HepG2 (cell line): ENCODE measurements at regions not wholly inside any gene's neighbourhood (a gene's known extent, or its start where the extent isn't known, plus 50 kb on each side); places are given as distances from the start of the nearest gene placed in this dataset.

Source experiments
- ATAC-seq: fragments of 200-7000 bp; cut with Tn5 transposase; 3 replicates; pipeline ENCODE4 v1.9.1; 2020; ENCODE audit warnings: mild to moderate bottlenecking, moderate library complexity
- BruUV-seq: library from RNA; stranded (reverse); fragments of 400-500 nt; replicated peaks from 2 replicates; lab custom pipeline; 2021; lab: Mats Ljungman, UMichigan
- CTCF ChIA-PET: fragments of 300-600 bp; formaldehyde crosslinking; extraction: SDS; loops from one replicate; lab custom pipeline; 2021; ENCODE audit warnings: low total read pairs, inconsistent platforms, low intra/inter-chr PET ratio; lab: Yijun Ruan, JAX
- POLR2A ChIA-PET: fragments of 350-600 bp; sonication (Branson Sonifier 250); formaldehyde crosslinking; loops from one replicate; lab custom pipeline; 2020; ENCODE audit warnings: antibody characterized with exemption, inconsistent platforms; lab: Yijun Ruan, JAX
- DNase-seq: peaks from one replicate; pipeline ENCODE4 v3.0.0-alpha.2; 2015; ENCODE audit warnings: low spot score
- FAIRE-seq: peaks from 3 replicates; lab custom pipeline; 2011; peaks lifted over from hg19 to GRCh38; lab: Jason Lieb, UNC
- H2AFZ ChIP-seq: one replicate; pipeline ENCODE4 v1.6.1; 2011; ENCODE audit warnings: low read length, inconsistent platforms
- H3K27ac ChIP-seq: fragments of 300-600 bp; 3 replicates; pipeline ENCODE4 v1.8.0; 2011; ENCODE audit warnings: mixed run types, mild to moderate bottlenecking, mixed read lengths, low read length, inconsistent platforms; ENCODE audit not compliant: insufficient read depth; ENCODE audit errors: extremely low read length
- H3K27me3 ChIP-seq, 2 experiments: fragments of 200-600 bp in 1 of 2; 2 replicates in 1 of 2; 3 replicates in 1 of 2; pipeline versions ENCODE4 v1.6.0 to v1.8.0; 2011; ENCODE audit warnings: low read length in 2 of 2, mild to moderate bottlenecking in 2 of 2, moderate library complexity in 2 of 2, inconsistent platforms in 1 of 2; ENCODE audit not compliant: insufficient read depth in 2 of 2, control insufficient read depth in 1 of 2
- H3K36me3 ChIP-seq, 2 experiments: fragments of 200-600 bp in 1 of 2; replicated peaks in 1 of 2; 2 replicates in 1 of 2; 3 replicates in 1 of 2; pipeline versions ENCODE4 v1.5.1 to v1.8.0; 2011; ENCODE audit warnings: low read length in 2 of 2, inconsistent platforms in 1 of 2; ENCODE audit not compliant: insufficient read depth in 2 of 2, control insufficient read depth in 1 of 2
- H3K4me1 ChIP-seq: 2 replicates; pipeline ENCODE4 v1.5.1; 2012; ENCODE audit warnings: low read length, inconsistent platforms; ENCODE audit not compliant: insufficient read depth
- H3K4me2 ChIP-seq: 2 replicates; pipeline ENCODE4 v1.6.0; 2011; ENCODE audit warnings: low read depth, low read length, inconsistent platforms
- H3K4me3 ChIP-seq, 3 experiments: fragments of 200-600 bp in 1 of 3; sonication (generic), shearing (Covaris generic) in 1 of 3; replicated peaks in 1 of 3; 2 replicates each; pipeline ENCODE4 v1.5.1; 2011 to 2016; ENCODE audit warnings: low read length in 3 of 3, inconsistent platforms in 2 of 3, low read depth in 2 of 3, mild to moderate bottlenecking in 2 of 3, control low read depth in 1 of 3, mixed read lengths in 1 of 3; ENCODE audit not compliant: insufficient read depth in 1 of 3
- H3K79me2 ChIP-seq: one replicate; pipeline ENCODE4 v1.6.1; 2011; ENCODE audit warnings: low read length, inconsistent platforms; ENCODE audit not compliant: insufficient read depth
- H3K9ac ChIP-seq: 2 replicates; pipeline ENCODE4 v1.6.0; 2011; ENCODE audit warnings: mild to moderate bottlenecking, low read depth, low read length, inconsistent platforms; ENCODE audit not compliant: insufficient read depth
- H3K9me3 ChIP-seq: 2 replicates; pipeline ENCODE4 v1.5.1; 2012; ENCODE audit warnings: mild to moderate bottlenecking, low read length
- H4K20me1 ChIP-seq: 2 replicates; pipeline ENCODE4 v1.6.0; 2011; ENCODE audit warnings: inconsistent platforms, mild to moderate bottlenecking, low read length, moderate library complexity; ENCODE audit not compliant: insufficient read depth
- HNRNPLL ChIP-seq: fragments of 200-400 bp; formaldehyde crosslinking; IDR thresholded peaks from 2 replicates; pipeline ENCODE4 v1.6.1; 2017; ENCODE audit warnings: mild to moderate bottlenecking, low read depth, low read length; ENCODE audit not compliant: poor library complexity, severe bottlenecking
- JUND ChIP-seq: sonication (generic); formaldehyde crosslinking; IDR thresholded peaks from 2 replicates; pipeline ENCODE4 v1.8.0; 2022; ENCODE audit warnings: mild to moderate bottlenecking, missing genetic modification reagents
- ZC3H13 ChIP-seq: sonication (generic); formaldehyde crosslinking; IDR thresholded peaks from 2 replicates; pipeline ENCODE4 v1.8.1; 2023; ENCODE audit warnings: mild to moderate bottlenecking, missing genetic modification reagents, moderate library complexity
- ZNF629 ChIP-seq: sonication (generic); formaldehyde crosslinking; conservative IDR thresholded peaks from 2 replicates; pipeline ENCODE4 v1.5.0; 2020; ENCODE audit warnings: missing genetic modification reagents
- ZNF75D ChIP-seq: sonication (generic); formaldehyde crosslinking; IDR thresholded peaks from 2 replicates; pipeline ENCODE4 v1.8.1; 2023; ENCODE audit warnings: missing genetic modification reagents, mild to moderate bottlenecking, borderline replicate concordance
- WGBS: methylation state at CpG from one replicate; pipeline ENCODE4 v1.1.6; 2017; ENCODE audit warnings: low lambda C conversion rate; 5-methylcytosine and 5-hydroxymethylcytosine counted together
- in situ Hi-C: cut with HindIII; loops from 2 replicates; pipeline ENCODE4 v1.10.0; 2017; ENCODE audit warnings: low pct_unique_long_range_greater_than_20kb; ENCODE audit not compliant: extremely low pct_ligation_motif_present
- intact Hi-C: fragments of 100-400 bp; cut with micrococcal nuclease; formaldehyde crosslinking; loops from one replicate; pipeline ENCODE4 v1.10.0; 2022; ENCODE audit not compliant: unreplicated experiment
- TF ChIP-seq, protein P1 (sequence below): sonication (generic); formaldehyde crosslinking; IDR thresholded peaks from 2 replicates; pipeline ENCODE4 v1.5.0; 2020; ENCODE audit warnings: mild to moderate bottlenecking, missing genetic modification reagents, borderline replicate concordance
- TF ChIP-seq, protein P2 (sequence below): sonication (generic); formaldehyde crosslinking; IDR thresholded peaks from 2 replicates; pipeline ENCODE4 v1.5.0; 2020; ENCODE audit warnings: missing genetic modification reagents, mild to moderate bottlenecking, borderline replicate concordance
- TF ChIP-seq, protein P3 (sequence below): sonication (generic); formaldehyde crosslinking; IDR thresholded peaks from 2 replicates; pipeline ENCODE4 v1.5.0; 2020; ENCODE audit warnings: mild to moderate bottlenecking, low read depth, missing genetic modification reagents, borderline replicate concordance
- TF ChIP-seq, protein P4 (sequence below): sonication (generic); formaldehyde crosslinking; IDR thresholded peaks from 2 replicates; pipeline ENCODE4 v1.4.0; 2020; ENCODE audit warnings: missing genetic modification reagents, borderline replicate concordance

DNA sequence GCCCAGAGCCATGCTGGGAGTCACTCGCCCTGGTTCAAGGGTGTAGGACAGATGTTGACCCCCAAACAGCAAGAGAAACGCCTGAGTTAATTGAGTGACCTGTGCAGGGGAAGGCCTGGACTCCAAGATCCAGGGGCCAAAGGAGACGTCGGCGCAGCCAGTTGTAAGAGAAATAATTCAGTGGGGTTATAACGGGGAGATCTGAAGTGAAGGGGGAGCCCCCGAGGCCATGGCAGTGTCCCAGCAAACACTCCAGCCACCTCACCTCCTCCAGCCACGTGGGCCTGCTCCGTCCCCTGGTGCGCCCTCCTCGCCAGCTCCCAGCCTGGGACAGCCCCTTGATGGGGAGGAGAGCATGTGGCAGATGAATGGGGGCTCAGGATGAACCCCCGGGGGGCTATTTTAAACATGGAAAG lies 130.7 kb upstream of the GPC1 start:
- Histone ChIP-seq H3K27ac (no peak overlapping the region), H3K36me3 (no peaks in the 10 kb centered on the region), H4K20me1 (peaks cover 6% of the 10 kb centered on the region; the same call in 1 of the 2 replicates), H3K9me3 (no peaks in the 10 kb centered on the region), H3K27me3 (peaks cover 11 to 61% of the 10 kb centered on the region in 2 experiments), H3K79me2 (no peaks in the 10 kb centered on the region), H3K4me3 (no peak overlapping the region), H3K4me2 (no peak overlapping the region), H2AFZ (no peak overlapping the region), H3K9ac (no peak overlapping the region), H3K4me1 (no peaks in the 10 kb centered on the region)
- no peak for DNase-seq
- ChIA-PET POLR2A (interaction anchor here (0.7 kb wide), 1 partner anchor 34 kb away, joined by 3 read pairs; no protein-coding TSS in a partner anchor), CTCF (no interaction called here)
- intact Hi-C loops (no loop called here), in situ Hi-C loops (no loop called here)
- TF ChIP-seq, protein P1, sequence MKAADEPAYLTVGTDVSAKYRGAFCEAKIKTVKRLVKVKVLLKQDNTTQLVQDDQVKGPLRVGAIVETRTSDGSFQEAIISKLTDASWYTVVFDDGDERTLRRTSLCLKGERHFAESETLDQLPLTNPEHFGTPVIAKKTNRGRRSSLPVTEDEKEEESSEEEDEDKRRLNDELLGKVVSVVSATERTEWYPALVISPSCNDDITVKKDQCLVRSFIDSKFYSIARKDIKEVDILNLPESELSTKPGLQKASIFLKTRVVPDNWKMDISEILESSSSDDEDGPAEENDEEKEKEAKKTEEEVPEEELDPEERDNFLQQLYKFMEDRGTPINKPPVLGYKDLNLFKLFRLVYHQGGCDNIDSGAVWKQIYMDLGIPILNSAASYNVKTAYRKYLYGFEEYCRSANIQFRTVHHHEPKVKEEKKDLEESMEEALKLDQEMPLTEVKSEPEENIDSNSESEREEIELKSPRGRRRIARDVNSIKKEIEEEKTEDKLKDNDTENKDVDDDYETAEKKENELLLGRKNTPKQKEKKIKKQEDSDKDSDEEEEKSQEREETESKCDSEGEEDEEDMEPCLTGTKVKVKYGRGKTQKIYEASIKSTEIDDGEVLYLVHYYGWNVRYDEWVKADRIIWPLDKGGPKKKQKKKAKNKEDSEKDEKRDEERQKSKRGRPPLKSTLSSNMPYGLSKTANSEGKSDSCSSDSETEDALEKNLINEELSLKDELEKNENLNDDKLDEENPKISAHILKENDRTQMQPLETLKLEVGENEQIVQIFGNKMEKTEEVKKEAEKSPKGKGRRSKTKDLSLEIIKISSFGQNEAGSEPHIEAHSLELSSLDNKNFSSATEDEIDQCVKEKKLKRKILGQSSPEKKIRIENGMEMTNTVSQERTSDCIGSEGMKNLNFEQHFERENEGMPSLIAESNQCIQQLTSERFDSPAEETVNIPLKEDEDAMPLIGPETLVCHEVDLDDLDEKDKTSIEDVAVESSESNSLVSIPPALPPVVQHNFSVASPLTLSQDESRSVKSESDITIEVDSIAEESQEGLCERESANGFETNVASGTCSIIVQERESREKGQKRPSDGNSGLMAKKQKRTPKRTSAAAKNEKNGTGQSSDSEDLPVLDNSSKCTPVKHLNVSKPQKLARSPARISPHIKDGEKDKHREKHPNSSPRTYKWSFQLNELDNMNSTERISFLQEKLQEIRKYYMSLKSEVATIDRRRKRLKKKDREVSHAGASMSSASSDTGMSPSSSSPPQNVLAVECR: no peak
- TF ChIP-seq ZNF75D (CRISPR knock-in tag) (no peak), HNRNPLL (no peak), JUND (CRISPR knock-in tag) (no peak), ZC3H13 (CRISPR knock-in tag) (no peak), ZNF629 (CRISPR knock-in tag) (no peak)
- TF ChIP-seq, protein P2, sequence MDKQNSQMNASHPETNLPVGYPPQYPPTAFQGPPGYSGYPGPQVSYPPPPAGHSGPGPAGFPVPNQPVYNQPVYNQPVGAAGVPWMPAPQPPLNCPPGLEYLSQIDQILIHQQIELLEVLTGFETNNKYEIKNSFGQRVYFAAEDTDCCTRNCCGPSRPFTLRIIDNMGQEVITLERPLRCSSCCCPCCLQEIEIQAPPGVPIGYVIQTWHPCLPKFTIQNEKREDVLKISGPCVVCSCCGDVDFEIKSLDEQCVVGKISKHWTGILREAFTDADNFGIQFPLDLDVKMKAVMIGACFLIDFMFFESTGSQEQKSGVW (CRISPR knock-in tag): no peak
- TF ChIP-seq, protein P3, sequence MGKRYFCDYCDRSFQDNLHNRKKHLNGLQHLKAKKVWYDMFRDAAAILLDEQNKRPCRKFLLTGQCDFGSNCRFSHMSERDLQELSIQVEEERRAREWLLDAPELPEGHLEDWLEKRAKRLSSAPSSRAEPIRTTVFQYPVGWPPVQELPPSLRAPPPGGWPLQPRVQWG (CRISPR knock-in tag): no peak
- TF ChIP-seq, protein P4, sequence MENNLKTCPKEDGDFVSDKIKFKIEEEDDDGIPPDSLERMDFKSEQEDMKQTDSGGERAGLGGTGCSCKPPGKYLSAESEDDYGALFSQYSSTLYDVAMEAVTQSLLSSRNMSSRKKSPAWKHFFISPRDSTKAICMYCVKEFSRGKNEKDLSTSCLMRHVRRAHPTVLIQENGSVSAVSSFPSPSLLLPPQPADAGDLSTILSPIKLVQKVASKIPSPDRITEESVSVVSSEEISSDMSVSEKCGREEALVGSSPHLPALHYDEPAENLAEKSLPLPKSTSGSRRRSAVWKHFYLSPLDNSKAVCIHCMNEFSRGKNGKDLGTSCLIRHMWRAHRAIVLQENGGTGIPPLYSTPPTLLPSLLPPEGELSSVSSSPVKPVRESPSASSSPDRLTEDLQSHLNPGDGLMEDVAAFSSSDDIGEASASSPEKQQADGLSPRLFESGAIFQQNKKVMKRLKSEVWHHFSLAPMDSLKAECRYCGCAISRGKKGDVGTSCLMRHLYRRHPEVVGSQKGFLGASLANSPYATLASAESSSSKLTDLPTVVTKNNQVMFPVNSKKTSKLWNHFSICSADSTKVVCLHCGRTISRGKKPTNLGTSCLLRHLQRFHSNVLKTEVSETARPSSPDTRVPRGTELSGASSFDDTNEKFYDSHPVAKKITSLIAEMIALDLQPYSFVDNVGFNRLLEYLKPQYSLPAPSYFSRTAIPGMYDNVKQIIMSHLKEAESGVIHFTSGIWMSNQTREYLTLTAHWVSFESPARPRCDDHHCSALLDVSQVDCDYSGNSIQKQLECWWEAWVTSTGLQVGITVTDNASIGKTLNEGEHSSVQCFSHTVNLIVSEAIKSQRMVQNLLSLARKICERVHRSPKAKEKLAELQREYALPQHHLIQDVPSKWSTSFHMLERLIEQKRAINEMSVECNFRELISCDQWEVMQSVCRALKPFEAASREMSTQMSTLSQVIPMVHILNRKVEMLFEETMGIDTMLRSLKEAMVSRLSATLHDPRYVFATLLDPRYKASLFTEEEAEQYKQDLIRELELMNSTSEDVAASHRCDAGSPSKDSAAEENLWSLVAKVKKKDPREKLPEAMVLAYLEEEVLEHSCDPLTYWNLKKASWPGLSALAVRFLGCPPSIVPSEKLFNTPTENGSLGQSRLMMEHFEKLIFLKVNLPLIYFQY (CRISPR knock-in tag): no peak
- WGBS: 23% methylated on average over 12 of the region's 12 CpGs
- no peak for ATAC-seq
- no peak for FAIRE-seq
- BruUV-seq: no TSS peak
